ENCODE measurements at regions not wholly inside any gene's neighbourhood (a gene's known extent, or its start where the extent isn't known, plus 50 kb on each side); places are given as distances from the start of the nearest gene placed in this dataset.

- TF ChIP-seq RCOR1 (IDR thresholded peaks at IDR 0.05; ENCODE audit: low read depth, low read length): no peak
- no peak for TF ChIP-seq POLR2A (IDR thresholded peaks at IDR 0.05; ENCODE audit: low read length)
Measured at GRCh38 chr5:136781464-136781863, 416.1 kb upstream of the TRPC7 start.

All from A549 (cell line).